GM21576 (cell line): ENCODE measurements at regions not wholly inside any gene's neighbourhood (a gene's known extent, or its start where the extent isn't known, plus 50 kb on each side); places are given as distances from the start of the nearest gene placed in this dataset.
A peak's percentile ranks its signal among the peaks of the same experiment; 100 is the strongest.

Experiments
- ATAC-seq: cut with Tn5 transposase; IDR thresholded peaks from one replicate; pipeline ENCODE4 v1.9.1; 2021; ENCODE audit warnings: mild to moderate bottlenecking, moderate library complexity; ENCODE audit not compliant: unreplicated experiment

DNA sequence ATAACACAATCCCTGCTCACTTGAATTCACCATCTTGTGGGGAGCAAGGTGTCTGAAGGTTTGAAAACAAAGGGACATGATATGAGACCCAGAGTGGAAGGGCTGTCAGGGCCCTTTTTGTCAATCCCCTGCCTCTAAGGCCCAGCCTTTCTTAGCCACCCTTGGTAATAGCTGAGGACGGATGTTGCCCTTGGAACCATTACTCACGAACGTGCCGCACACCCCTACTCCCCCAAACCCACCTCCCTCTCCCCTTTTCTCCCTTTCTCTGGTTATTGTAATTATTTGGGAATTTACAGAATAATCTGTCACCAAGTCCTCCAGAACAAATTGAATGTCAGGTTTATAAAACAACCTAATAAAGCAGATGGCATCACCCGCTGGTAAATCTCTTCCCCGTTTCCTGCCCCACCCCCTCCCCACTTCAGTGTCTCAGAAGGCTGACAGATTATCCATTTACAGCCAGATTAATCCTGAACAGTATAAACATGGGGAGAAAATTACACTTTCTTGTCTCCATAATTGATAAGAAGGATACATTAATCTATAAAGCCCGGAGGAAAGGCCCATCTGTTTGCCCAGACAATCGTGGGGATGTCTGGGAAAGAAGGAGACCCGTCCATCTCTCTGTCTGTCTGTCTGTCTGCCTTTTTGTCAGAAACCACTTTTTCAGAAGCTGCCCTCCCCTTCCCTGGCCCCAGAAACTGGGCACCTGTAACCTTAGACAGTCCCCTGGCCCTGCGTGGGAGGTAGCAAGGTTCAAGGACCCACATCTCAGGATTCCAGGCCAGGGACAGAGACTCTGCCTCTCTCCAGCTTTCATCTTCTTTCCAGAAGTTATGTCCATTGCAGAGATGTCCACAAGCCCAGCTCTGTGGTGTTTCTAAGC, 60.6 kb upstream of the CD34 start:
- no peak for ATAC-seq

DNA sequence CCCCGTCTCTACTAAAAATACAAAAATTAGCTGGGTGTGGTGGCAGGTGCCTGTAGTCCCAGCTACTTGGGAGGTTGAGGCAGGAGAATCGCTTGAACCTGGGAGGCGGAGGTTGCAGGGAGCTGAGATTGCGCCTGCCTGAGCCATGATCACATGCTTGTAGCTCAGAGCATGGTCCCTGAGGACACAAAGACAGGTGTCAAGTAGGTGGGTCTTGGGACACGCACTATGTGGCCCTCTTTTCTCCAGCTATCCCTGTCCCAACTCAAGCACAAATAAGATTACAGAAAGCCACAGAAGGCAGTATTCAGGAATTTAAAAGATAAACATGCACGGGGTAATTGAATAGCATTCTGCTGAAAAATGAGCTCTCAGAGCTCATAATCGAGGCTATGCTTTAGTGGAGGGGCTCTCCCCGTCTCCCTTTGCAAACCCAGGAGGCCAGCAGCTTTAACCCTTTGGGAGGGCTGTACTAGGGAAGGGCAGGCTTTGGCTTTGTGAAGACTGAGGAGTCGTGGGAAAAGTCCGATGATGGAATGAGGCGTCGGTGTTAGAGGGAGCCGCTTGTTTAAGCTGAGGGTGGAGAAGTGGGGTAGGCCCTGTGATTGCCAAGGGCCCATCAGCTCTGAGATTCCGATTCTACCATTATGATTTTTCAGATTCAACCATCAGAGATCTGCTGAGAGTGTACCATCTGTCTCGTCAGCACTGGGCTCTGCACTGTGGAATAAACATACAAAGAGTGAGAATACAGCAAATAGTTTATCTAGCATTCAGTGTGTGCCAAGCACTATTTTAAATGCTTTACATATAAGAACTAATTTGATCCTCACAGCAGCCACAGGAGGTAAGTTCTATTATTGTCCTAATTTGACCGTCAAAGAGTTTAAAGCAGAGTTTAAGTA, 59.7 kb upstream of the CD34 start:
- ATAC-seq, result no peak

DNA sequence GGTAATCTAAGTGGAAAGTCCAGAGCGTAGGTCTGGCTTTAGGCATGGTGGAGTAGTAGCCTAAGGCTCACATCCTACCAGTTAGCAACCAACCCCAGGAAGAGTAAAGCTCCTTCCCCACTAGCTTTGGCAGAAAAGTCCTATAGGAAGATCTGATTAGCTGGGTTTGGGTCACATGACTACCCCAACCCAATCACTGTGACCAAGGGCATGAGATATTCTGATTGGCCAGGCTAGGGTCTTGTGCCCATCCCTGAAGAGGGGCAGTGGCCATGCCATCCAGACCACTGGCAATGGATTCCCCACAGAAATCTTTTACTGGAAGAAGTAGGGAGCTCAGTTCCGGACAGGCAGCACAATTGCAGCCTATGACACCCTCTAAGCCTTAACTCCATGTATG, 58.6 kb upstream of the CD34 start:
- ATAC-seq, result no peak

DNA sequence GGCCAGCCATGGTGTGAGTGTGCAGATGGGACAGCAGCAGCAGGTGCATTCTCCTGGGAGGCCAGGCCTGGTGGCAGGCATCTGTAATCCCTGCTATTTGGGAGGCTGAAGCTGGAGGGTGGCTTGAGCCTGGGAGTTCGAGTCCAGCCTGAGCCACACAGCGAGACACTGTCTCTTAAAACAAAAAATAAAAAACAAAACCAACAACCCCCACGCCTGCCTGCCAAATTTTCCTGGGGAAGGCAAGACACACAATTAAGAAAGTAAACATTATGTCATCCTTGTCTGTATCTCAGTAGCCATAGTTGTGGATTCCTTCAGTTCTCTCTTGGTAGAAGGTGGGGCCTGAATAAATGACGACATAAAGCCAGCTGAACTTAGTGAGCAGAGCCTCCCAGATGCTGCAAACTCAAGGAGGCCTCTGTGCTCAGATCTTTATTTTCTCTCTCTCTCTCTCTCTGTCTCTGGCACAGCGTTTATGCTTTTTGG, 57.6 kb upstream of the CD34 start:
- no peak for ATAC-seq

DNA sequence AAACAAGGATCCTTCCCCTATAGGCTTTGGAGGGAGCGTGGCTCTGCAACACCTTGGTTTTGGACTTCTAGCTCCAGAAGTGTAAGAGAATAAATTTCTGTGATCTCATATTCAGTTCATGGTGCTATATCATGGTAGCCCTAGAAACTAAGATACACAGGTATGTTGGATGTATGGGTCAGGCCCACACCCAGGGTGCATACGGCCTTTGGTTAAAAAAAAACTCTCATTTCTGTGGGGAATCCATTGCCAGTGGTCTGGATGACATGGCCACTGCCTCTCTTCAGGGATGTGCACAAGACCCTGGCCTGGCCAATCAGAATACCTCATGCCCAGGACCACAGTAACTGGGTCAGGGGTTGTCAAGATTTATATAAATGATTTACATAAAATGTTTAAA, 56.8 kb upstream of the CD34 start:
- no peak for ATAC-seq

DNA sequence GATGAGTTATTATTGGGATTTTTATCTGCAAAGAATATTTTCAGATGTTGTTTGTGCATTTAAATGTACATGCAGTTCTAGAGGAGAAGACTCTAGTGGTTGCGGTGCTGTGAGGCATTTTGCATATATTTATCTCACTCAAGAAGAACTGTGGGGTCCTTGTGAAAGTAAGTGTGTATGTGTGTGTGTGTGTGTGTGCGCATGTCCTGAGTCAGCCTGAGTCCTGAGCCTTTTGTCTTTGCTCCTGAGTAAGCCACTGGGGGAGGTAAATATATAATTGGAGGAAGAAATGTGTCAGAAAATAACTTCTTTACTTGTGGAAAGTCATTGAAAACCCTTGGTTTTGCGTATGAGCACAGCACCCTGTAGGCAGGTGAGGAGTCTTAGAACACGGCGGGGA, 55.6 kb upstream of the CD34 start:
- no peak for ATAC-seq

DNA sequence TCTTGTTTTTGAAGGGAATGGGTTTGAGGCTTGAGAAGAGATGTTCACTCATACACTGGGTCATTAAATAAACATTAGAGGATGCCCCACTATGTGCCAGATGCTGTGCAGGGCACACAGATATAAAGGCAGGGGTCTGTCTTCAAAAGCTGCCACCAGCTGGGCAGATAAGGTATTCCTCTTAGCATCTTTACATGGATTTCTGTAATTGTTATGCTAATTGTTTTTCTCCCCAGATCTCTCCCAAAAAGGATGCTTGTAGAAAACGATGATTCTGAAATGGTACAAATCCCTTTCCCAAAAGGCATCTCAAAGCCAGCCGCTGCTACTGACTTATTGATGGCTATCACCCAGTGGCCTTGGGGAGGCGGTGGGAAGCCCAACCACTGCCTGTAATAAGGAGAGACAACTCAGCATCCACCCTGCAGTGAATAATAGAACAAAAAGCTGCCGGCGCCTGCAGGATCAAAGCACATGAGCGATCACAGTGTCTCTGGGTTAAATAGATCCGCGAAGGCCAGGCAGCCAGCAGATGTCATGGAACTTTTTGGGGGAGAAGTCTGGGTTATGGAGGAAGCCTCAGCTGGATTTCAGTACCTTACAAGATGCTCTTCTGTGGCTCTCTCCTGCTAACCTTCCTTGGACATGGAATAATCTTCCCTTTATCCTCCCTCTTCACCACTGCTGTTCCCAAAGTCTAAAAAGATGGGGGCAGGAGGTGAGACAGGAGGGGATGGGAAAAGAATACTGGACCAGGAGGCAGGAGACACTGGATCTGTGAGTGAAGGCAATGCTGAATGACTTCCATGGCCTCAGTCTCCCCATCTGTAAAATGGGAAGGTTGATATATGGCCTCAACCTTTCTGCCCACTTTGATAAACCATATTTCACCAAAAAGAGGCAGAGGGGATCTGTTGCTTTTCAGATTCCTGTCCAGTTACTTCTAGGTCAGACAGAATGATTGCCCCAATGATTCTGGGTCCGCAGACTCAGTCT, 54.8 kb upstream of the CD34 start:
- no peak for ATAC-seq

DNA sequence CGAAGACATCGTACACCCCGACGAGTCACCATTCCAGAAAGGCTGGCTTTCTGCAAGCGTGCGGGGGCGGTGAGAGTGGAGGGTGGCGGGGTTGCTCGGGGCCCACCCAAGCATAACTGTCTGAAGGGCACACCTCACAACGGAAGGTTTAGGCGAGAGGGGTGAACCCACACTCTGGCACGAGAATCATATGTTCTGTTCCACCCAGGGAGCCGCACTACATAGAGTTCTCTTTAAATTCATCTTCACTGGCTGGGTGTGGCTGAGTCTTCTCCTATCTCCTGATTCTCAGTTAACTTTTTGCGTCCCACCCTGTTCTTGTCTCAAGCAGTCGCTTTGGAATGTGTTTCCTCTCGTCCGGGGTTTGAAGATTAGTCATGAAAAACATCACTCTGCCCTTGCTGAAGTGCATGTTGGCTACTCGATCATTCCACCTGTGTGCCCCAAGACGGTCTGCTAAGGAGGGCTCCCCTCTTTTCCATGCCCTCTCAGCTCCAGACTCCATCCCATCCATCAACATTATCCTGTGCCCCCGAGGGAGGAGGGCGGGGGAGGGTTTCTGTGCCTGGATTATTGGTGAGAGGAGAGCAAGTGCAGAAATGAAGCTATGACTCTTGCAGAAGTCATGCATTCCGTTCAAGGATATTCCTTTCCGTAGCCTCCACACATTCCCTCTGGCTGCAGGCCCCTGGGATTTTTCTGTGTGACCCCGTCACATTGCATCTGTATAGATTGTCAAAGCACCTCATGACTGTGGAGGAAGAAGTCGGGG, 53.5 kb upstream of the CD34 start:
- ATAC-seq, result no peak

DNA sequence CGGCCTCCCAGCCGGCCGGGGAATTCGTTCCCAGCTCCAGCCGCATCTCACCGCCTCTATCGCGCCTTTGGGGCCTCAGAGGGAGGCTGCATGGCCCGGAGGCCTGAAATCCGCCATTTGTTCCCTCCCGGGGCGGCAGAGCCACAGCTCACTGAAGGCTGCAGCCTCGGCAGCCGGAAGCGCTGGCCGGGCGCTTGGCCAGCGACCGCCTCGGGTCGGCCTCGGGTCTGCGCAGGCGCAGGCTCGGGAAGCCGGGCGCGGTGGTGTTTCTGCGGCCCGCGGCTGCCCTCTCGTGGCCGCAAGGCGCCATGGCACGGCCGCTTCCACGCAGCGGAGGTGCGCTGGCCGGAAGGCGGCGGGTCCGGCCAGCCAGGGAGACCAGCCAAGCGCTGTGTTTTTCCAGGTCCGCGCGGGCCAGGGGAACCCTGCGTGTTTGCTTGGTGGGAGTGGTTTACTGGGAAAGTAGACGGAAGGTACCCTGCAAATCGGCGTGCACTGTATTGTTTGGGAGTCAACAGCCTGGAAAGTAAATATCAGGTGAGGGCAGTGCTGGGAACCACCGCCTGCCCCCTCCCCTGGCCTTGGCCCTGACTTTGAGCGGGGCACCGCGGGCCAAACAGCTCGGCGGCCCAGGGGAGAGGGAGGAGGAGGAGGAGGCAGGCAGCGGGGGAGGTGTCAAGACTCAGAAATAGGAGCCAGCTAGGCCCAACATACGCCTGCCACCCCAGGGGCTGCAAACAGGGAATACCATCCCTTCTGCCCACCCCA, 52.7 kb upstream of the CD34 start:
- peak; percentile 78 for ATAC-seq

DNA sequence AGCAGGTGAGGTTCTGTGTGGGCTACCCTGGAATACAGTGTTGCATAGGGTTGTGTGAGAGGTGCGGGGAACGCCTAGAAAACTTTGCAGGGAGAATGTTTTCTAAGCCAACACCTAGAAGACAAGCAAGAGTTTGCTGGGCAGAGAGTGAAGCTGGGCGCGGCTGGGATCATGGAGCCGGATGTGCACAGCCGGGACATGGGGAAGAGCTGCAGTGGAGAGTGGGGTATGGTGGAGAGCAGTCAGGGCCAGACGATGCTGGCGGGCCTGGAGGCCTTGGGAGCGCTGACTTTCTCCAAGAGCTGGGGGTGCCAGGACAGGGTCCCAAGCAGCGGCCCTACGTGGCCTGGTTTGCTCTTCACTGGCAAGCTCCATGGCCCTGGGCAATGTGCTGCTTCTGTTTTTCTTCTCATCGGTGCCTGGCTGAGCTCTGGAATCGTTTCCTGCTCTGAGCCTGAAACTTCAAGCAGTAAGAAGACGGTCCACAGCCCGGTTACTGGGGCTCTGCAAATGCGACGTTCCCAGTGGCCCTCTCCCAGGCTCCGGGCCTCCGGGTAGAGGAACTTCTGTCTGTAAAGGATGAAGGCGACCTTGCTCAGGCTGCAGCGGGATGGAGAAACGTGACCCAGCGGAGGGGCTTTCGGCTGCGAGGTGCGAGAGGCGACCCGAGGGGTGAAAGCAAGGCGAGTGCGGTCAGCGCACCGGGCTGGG, 51.9 kb upstream of the CD34 start:
- peak; percentile 20 for ATAC-seq
